ENCODE measurements at regions not wholly inside any gene's neighbourhood (a gene's known extent, or its start where the extent isn't known, plus 50 kb on each side); places are given as distances from the start of the nearest gene placed in this dataset.

GRCh38 chr5:102031711-102032110, 264.4 kb downstream of the SLCO4C1 start:
- TF ChIP-seq POLR2AphosphoS5 (IDR thresholded peaks at IDR 0.05; ENCODE audit: low read depth, low read length) (no peak), REST (IDR thresholded peaks at IDR 0.05; ENCODE audit: insufficient read depth in 1 of 2, low read depth in 2 of 2, low read length in 2 of 2) (no peak), TAF1 (IDR thresholded peaks at IDR 0.05; ENCODE audit: borderline replicate concordance, insufficient read depth, low read length) (no peak)
